GM18517 (cell line): ENCODE measurements at regions not wholly inside any gene's neighbourhood (a gene's known extent, or its start where the extent isn't known, plus 50 kb on each side); places are given as distances from the start of the nearest gene placed in this dataset.
"Not testable (repeated sequence)": the region's sequence is repeated elsewhere in the genome, so short reads cannot be mapped to it uniquely, and the experiment has no call there.

Source experiments
- ATAC-seq: cut with Tn5 transposase; IDR thresholded peaks from one replicate; pipeline ENCODE4 v1.9.1; 2021; ENCODE audit warnings: mild to moderate bottlenecking, moderate library complexity; ENCODE audit not compliant: unreplicated experiment

GRCh38 chr4:14399848-14400247 lies 602.4 kb upstream of the CPEB2 start:
- ATAC-seq: no peak

GRCh38 chr4:14400307-14400706 lies 602.0 kb upstream of the CPEB2 start:
- no peak for ATAC-seq

- ATAC-seq: no peak
Observed at GRCh38 chr4:14403132-14403531, 599.1 kb upstream of the CPEB2 start.

GRCh38 chr4:14404730-14405129 lies 597.6 kb upstream of the CPEB2 start:
- no peak for ATAC-seq

- no peak for ATAC-seq
Observed at GRCh38 chr4:14410516-14410915, 591.8 kb upstream of the CPEB2 start.

GRCh38 chr4:14415146-14415545 lies 587.1 kb upstream of the CPEB2 start:
- ATAC-seq: no peak

- ATAC-seq: no peak
Observed at GRCh38 chr4:14419516-14419915, 582.8 kb upstream of the CPEB2 start.

GRCh38 chr4:14426297-14426696 lies 576.0 kb upstream of the CPEB2 start:
- not testable (repeated sequence) for ATAC-seq

GRCh38 chr4:14428125-14428524 lies 574.2 kb upstream of the CPEB2 start:
- no peak for ATAC-seq

- no peak for ATAC-seq
Observed at GRCh38 chr4:14431155-14432134, 570.8 kb upstream of the CPEB2 start.

GRCh38 chr4:14434483-14434882 lies 567.8 kb upstream of the CPEB2 start:
- no peak for ATAC-seq

- ATAC-seq: no peak
Observed at GRCh38 chr4:14434916-14435315, 567.4 kb upstream of the CPEB2 start.

GRCh38 chr4:14441561-14441960 lies 560.7 kb upstream of the CPEB2 start:
- no peak for ATAC-seq

GRCh38 chr4:14445882-14446281 lies 556.4 kb upstream of the CPEB2 start:
- no peak for ATAC-seq

GRCh38 chr4:14446311-14446710 lies 556.0 kb upstream of the CPEB2 start:
- no peak for ATAC-seq

GRCh38 chr4:14446904-14447303 lies 555.4 kb upstream of the CPEB2 start:
- ATAC-seq: no peak

GRCh38 chr4:14449308-14449707 lies 553.0 kb upstream of the CPEB2 start:
- no peak for ATAC-seq

GRCh38 chr4:14452001-14452400 lies 550.3 kb upstream of the CPEB2 start:
- no peak for ATAC-seq

- no peak for ATAC-seq
Observed at GRCh38 chr4:14452764-14453163, 549.5 kb upstream of the CPEB2 start.

GRCh38 chr4:14458463-14458862 lies 543.8 kb upstream of the CPEB2 start:
- no peak for ATAC-seq

- ATAC-seq: no peak
Observed at GRCh38 chr4:14465057-14465456, 537.2 kb upstream of the CPEB2 start.

GRCh38 chr4:14465507-14465906 lies 536.8 kb upstream of the CPEB2 start:
- ATAC-seq: no peak

GRCh38 chr4:14478504-14478903 lies 523.8 kb upstream of the CPEB2 start:
- ATAC-seq: no peak
